ENCODE measurements at regions not wholly inside any gene's neighbourhood (a gene's known extent, or its start where the extent isn't known, plus 50 kb on each side); places are given as distances from the start of the nearest gene placed in this dataset.

GRCh38 chr15:25175033-25175788 is 220.4 kb downstream of the SNRPN start:
- DNase-seq (ENCODE audit: low spot score) (peak; percentile 7), ATAC-seq (ENCODE audit: low FRiP score) (no peak)
- TF ChIP-seq CTCF (IDR thresholded peaks at IDR 0.05) = no peak

- TF ChIP-seq CTCF (IDR thresholded peaks at IDR 0.05) = no peak
- peak; percentile 16 for DNase-seq (ENCODE audit: low spot score)
These were observed 221.2 kb downstream of the SNRPN start for GRCh38 chr15:25175789-25176615.

DNA sequence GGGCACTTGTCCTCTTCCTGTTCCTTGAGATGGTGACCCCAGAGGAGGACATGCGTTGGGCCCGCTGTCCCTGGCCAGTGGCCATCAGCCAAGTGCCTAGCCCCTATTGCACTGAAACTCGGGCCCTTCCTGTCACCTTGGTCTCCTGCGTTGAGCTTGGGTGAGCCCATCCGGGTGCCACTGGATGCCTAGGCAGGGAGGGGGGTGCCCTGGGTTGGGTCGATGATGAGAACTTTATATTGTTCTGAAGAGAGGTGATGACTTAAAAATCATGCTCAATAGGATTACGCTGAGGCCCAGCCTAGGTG is 221.8 kb downstream of the SNRPN start:
- TF ChIP-seq CTCF (IDR thresholded peaks at IDR 0.05) = no peak
- ATAC-seq (ENCODE audit: low FRiP score) = no peak
- DNase-seq (ENCODE audit: low spot score) = no peak

More at GRCh38 chr15:25175789-25176615, 221.2 kb downstream of the SNRPN start:
- ATAC-seq (ENCODE audit: low FRiP score) = no peak

GRCh38 chr15:25176991-25177954 is 222.5 kb downstream of the SNRPN start:
- ATAC-seq (ENCODE audit: low FRiP score) = no peak
- no peak for TF ChIP-seq CTCF (IDR thresholded peaks at IDR 0.05)
- DNase-seq (ENCODE audit: low spot score) = peak; percentile 13

- no peak for TF ChIP-seq CTCF (IDR thresholded peaks at IDR 0.05)
- DNase-seq (ENCODE audit: low spot score) = no peak
- no peak for ATAC-seq (ENCODE audit: low FRiP score)
These were observed 223.4 kb downstream of the SNRPN start for GRCh38 chr15:25177955-25178801.

All from omental fat pad (tissue), 3 donors.